LNCaP clone FGC (cell line): ENCODE measurements at regions not wholly inside any gene's neighbourhood (a gene's known extent, or its start where the extent isn't known, plus 50 kb on each side); places are given as distances from the start of the nearest gene placed in this dataset.

Experiments
- DNase-seq: peaks from one replicate; pipeline ENCODE4 v3.0.0-alpha.2; 2011; ENCODE audit warnings: low read depth
- H3K4me3 ChIP-seq: 2 replicates; pipeline ENCODE4 v1.5.1; 2011; ENCODE audit warnings: mild to moderate bottlenecking, low read depth, low read length, control low read depth
- TF ChIP-seq, protein P1 (sequence below): IDR thresholded peaks from 2 replicates; pipeline ENCODE4 v1.5.1; 2012; ENCODE audit warnings: mild to moderate bottlenecking; ENCODE audit not compliant: control insufficient read depth, insufficient read depth; ENCODE audit errors: extremely low read depth

DNA sequence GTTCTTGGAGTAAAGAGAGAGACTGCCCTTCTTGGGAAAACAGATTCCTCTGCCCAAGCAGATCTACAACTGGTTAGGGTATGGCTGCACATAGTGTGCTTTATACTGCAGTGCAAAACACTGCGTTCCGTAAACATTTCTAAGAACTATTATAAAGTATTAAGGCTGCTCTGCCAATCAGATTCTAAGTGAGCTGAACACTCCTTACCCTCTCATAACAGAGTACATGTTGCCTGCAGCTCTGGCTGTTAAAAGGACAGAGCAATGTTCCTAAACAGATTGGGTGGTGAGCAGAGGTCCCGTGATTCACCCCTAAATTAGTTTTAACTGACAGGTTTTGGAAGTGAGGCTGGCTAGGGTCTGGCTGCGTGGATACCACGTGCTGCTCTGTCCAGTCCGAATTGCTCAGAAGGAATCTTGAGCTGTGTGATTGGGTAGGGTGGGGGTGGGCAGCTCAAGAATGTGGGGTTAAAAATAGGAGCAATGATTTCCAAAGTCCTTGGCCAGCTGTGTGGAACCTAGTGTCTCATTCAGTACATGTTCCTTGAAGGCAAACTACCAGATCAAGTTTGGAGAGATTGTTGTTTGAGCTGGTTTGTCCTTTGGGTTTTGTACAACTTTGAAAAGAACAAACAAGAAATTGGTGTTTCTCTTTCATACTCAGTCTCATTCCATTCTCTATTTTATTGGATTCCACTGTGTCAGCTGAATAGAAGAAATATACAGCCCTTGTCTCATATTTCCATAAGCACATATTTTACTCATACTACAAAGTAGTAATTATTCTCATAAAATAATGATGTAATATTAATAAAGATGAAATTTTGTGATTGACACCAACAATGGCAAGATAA lies 497.6 kb upstream of the CD180 start:
- DNase-seq: peak; percentile 14
- no peak overlapping the region for H3K4me3 ChIP-seq
- TF ChIP-seq, protein P1, sequence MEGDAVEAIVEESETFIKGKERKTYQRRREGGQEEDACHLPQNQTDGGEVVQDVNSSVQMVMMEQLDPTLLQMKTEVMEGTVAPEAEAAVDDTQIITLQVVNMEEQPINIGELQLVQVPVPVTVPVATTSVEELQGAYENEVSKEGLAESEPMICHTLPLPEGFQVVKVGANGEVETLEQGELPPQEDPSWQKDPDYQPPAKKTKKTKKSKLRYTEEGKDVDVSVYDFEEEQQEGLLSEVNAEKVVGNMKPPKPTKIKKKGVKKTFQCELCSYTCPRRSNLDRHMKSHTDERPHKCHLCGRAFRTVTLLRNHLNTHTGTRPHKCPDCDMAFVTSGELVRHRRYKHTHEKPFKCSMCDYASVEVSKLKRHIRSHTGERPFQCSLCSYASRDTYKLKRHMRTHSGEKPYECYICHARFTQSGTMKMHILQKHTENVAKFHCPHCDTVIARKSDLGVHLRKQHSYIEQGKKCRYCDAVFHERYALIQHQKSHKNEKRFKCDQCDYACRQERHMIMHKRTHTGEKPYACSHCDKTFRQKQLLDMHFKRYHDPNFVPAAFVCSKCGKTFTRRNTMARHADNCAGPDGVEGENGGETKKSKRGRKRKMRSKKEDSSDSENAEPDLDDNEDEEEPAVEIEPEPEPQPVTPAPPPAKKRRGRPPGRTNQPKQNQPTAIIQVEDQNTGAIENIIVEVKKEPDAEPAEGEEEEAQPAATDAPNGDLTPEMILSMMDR: no peak

DNA sequence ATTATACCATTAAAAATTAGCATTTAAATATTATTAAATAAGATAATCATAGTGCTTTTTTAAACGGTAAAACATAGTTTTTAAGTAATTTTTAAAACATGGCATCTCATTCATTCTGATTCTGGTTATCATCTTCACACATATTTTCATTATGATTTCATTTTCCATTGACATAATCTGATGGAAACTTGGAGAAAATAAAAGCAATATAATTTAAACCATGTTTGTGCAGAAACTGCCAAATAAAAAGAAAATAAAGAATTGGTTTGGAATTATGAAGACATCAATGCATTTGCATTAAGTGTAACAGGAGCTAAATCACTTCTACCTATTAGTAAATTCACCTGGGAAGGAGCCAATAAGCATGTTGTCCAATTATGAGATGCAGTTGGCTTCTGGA lies 490.1 kb upstream of the CD180 start:
- DNase-seq: no peak
- TF ChIP-seq, protein P1: no peak
- H3K4me3 ChIP-seq: no peak overlapping the region

DNA sequence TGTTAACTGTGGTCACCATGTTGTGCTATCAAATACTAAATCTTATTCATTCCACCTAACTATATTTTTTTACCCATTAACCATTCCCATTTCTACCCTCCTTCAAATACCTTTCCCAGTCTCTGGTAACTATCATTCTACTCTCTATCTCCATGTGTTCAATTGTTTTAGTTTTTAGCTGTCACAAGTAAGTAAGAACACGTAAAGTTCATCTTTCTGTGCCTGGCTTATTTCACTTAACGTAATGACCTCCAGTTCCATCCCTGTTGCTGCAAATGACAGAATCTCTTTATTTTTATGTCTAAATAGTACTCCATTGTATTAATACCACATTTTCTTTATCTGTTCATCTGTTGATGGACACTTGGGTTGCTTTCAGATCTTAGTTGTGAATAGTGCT lies 485.1 kb upstream of the CD180 start:
- TF ChIP-seq, protein P1: no peak
- no peak for DNase-seq
- H3K4me3 ChIP-seq: no peak overlapping the region

DNA sequence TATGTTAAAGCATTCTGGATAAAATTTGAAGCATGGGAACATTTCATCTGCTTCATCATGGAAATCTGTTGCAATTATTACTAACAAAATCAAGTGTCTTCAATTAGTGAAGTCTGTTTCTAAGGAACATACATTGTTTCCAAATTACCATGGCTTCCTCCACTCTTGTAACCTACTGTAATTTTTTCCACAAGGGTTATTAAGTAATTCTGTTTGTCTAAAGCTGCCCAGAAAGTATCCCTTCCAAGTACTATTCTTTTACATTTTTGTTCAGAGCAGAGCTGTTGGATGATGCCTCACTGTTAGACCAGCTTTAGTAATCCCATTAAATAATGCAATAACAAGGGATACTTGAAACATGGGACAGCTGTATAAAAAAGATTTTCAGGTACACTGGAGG lies 483.5 kb upstream of the CD180 start:
- no peak for DNase-seq
- TF ChIP-seq, protein P1: no peak
- no peak overlapping the region for H3K4me3 ChIP-seq

DNA sequence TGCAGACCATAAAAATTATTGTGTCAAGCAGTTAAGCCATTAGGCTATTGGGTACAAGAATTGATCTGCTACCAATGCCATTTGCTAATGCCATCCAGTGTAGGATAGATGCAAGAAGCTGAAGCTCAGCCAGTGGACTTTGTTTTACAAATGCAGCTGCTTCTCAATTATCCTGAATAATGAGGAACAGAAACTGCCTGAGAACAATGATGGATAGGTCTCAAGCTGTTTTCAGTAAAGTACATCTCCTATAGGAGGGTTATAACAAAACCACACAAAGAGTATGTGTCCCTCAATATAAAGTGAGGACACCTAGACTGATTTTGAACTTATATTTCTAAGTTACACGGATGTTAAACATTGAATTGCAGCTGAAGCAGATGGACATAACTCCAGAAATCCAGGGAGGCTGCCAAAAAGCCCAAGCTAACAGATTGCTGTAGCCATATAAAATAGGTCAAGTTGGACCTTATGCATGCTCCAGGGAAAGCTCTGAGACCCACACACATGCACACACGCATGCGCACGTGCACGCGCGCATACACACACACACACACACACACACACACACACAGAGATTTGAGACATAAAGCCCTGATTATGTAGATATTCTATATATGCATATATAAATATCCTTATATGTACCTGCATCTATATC lies 482.7 kb upstream of the CD180 start:
- no peak overlapping the region for H3K4me3 ChIP-seq
- DNase-seq: no peak
- TF ChIP-seq, protein P1: no peak

DNA sequence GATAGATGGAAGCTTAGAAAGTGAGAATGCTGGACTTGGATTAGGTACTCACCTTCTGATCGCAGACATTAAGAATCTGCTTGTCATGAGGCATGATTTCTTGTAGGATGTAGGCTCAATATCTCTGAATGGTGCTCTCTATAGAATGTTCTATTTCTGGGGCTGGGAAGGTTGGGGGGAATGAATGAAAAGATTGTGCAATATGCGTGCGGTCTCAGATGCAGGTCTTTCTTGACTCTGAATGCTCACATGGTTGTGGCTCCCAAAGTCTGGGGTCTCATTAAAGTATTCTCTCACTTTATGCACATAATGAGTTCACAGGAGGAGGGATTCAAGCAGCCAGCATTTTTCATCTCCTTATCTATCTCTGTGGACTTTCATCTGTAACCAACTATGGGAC lies 482.0 kb upstream of the CD180 start:
- TF ChIP-seq, protein P1: no peak
- H3K4me3 ChIP-seq: no peak overlapping the region
- no peak for DNase-seq
